Brain microvascular endothelial cell (primary cell): ENCODE measurements at regions not wholly inside any gene's neighbourhood (a gene's known extent, or its start where the extent isn't known, plus 50 kb on each side); places are given as distances from the start of the nearest gene placed in this dataset.

Experiments
- DNase-seq: peaks from one replicate; pipeline ENCODE4 v3.0.0-alpha.2; 2020
- H3K27ac ChIP-seq: fragments of 250-450 bp; sonication (Bioruptor Pico); 2 replicates; pipeline ENCODE4 v1.5.1; 2020; ENCODE audit warnings: mild to moderate bottlenecking, moderate library complexity
- H3K27me3 ChIP-seq: fragments of 250-450 bp; sonication (Bioruptor Pico); replicated peaks from 2 replicates; pipeline ENCODE4 v1.5.1; 2020; ENCODE audit warnings: mild to moderate bottlenecking
- H3K36me3 ChIP-seq: fragments of 250-450 bp; sonication (Bioruptor Pico); replicated peaks from 2 replicates; pipeline ENCODE4 v1.5.1; 2020; ENCODE audit warnings: mild to moderate bottlenecking
- H3K4me3 ChIP-seq: 2 replicates; pipeline ENCODE4 v1.5.1; 2011; ENCODE audit warnings: low read depth, mild to moderate bottlenecking, control low read depth, low read length, moderate library complexity
- CTCF ChIP-seq: IDR thresholded peaks from 2 replicates; pipeline ENCODE4 v1.5.1; 2011; ENCODE audit warnings: low read depth, mild to moderate bottlenecking, moderate library complexity, low read length, control low read depth, inconsistent platforms; ENCODE audit errors: missing control alignments
- in situ Hi-C: cut with HindIII; loops from 2 replicates; pipeline ENCODE4 v1.10.0; 2017; ENCODE audit warnings: low sequenced_read_pairs, low pct_ligation_motif_present

- TF ChIP-seq CTCF = no peak
- peak overlapping the region; percentile 13 for H3K27ac ChIP-seq
- in situ Hi-C loops = no loop called here
- H3K4me3 ChIP-seq = no peak overlapping the region
- DNase-seq = no peak
- no peaks in the 10 kb centered on the region for H3K27me3 ChIP-seq
- H3K36me3 ChIP-seq = no peaks in the 10 kb centered on the region
These were observed 199.0 kb downstream of the PTEN start for GRCh38 chr10:88062385-88062784.

GRCh38 chr10:88062798-88063472 is 199.5 kb downstream of the PTEN start:
- peak overlapping the region; percentile 13 for H3K27ac ChIP-seq
- H3K27me3 ChIP-seq = no peaks in the 10 kb centered on the region
- no peaks in the 10 kb centered on the region for H3K36me3 ChIP-seq
- in situ Hi-C loops = no loop called here
- DNase-seq = peak; percentile 34
- no peak overlapping the region for H3K4me3 ChIP-seq
- TF ChIP-seq CTCF = no peak

GRCh38 chr10:88063861-88064557 is 200.6 kb downstream of the PTEN start:
- no peak for DNase-seq
- Histone ChIP-seq H3K36me3 (no peaks in the 10 kb centered on the region), H3K4me3 (no peak overlapping the region), H3K27ac (no peak overlapping the region), H3K27me3 (no peaks in the 10 kb centered on the region)
- in situ Hi-C loops = no loop called here
- no peak for TF ChIP-seq CTCF

- Histone ChIP-seq H3K4me3 (no peak overlapping the region), H3K27ac (no peak overlapping the region), H3K36me3 (no peaks in the 10 kb centered on the region), H3K27me3 (no peaks in the 10 kb centered on the region)
- in situ Hi-C loops = no loop called here
- no peak for TF ChIP-seq CTCF
- no peak for DNase-seq
These were observed 201.4 kb downstream of the PTEN start for GRCh38 chr10:88064608-88065382.

GRCh38 chr10:88065383-88066049 is 202.1 kb downstream of the PTEN start:
- peak; percentile 12 for DNase-seq

More at GRCh38 chr10:88065383-88066049, 202.1 kb downstream of the PTEN start:
- no peaks in the 10 kb centered on the region for H3K27me3 ChIP-seq
- no peaks in the 10 kb centered on the region for H3K36me3 ChIP-seq
- in situ Hi-C loops = no loop called here
- no peak overlapping the region for H3K27ac ChIP-seq
- no peak overlapping the region for H3K4me3 ChIP-seq
- no peak for TF ChIP-seq CTCF
